IPS-18c (cell line): ENCODE measurements at regions not wholly inside any gene's neighbourhood (a gene's known extent, or its start where the extent isn't known, plus 50 kb on each side); places are given as distances from the start of the nearest gene placed in this dataset.
"Not testable (repeated sequence)": the region's sequence is repeated elsewhere in the genome, so short reads cannot be mapped to it uniquely, and the experiment has no call there.

Experiments
- H3K4me3 ChIP-seq: 2 replicates; pipeline ENCODE4 v1.7.0; 2013; ENCODE audit warnings: low read depth, mild to moderate bottlenecking, low read length, moderate library complexity; ENCODE audit not compliant: insufficient read depth
- H3K9me3 ChIP-seq: one replicate; pipeline ENCODE4 v1.6.1; 2013; ENCODE audit warnings: mild to moderate bottlenecking, low read length, moderate library complexity; ENCODE audit not compliant: control insufficient read depth, insufficient read depth

GRCh38 chr11:112620621-112621394 lies 340.4 kb upstream of the NCAM1 start:
- Histone ChIP-seq H3K4me3 (no peak overlapping the region), H3K9me3 (no peaks in the 10 kb centered on the region)

GRCh38 chr11:112623057-112623456 lies 338.2 kb upstream of the NCAM1 start:
- H3K9me3 ChIP-seq, result no peaks in the 10 kb centered on the region
- H3K4me3 ChIP-seq, result no peak overlapping the region

GRCh38 chr11:112624431-112624830 lies 336.8 kb upstream of the NCAM1 start:
- H3K4me3 ChIP-seq, result no peak overlapping the region

GRCh38 chr11:112624971-112625370 lies 336.2 kb upstream of the NCAM1 start:
- H3K4me3 ChIP-seq, H3K9me3 ChIP-seq: not testable (repeated sequence)

More at GRCh38 chr11:112624431-112624830, 336.8 kb upstream of the NCAM1 start:
- H3K9me3 ChIP-seq, result no peaks in the 10 kb centered on the region

GRCh38 chr11:112625814-112626213 lies 335.4 kb upstream of the NCAM1 start:
- H3K9me3 ChIP-seq, result no peaks in the 10 kb centered on the region
- no peak overlapping the region for H3K4me3 ChIP-seq

- Histone ChIP-seq H3K4me3 (no peak overlapping the region), H3K9me3 (no peaks in the 10 kb centered on the region)
Measured at GRCh38 chr11:112626731-112627130, 334.5 kb upstream of the NCAM1 start.

- no peaks in the 10 kb centered on the region for H3K9me3 ChIP-seq
Measured at GRCh38 chr11:112627588-112628045, 333.6 kb upstream of the NCAM1 start.

GRCh38 chr11:112628676-112629075 lies 332.5 kb upstream of the NCAM1 start:
- Histone ChIP-seq H3K4me3 (no peak overlapping the region), H3K9me3 (no peaks in the 10 kb centered on the region)

More at GRCh38 chr11:112627588-112628045, 333.6 kb upstream of the NCAM1 start:
- no peak overlapping the region for H3K4me3 ChIP-seq

- Histone ChIP-seq H3K9me3 (no peaks in the 10 kb centered on the region), H3K4me3 (no peak overlapping the region)
Measured at GRCh38 chr11:112630496-112630895, 330.7 kb upstream of the NCAM1 start.

- no peaks in the 10 kb centered on the region for H3K9me3 ChIP-seq
- H3K4me3 ChIP-seq, result no peak overlapping the region
Measured at GRCh38 chr11:112631333-112631732, 329.9 kb upstream of the NCAM1 start.

GRCh38 chr11:112632866-112633505 lies 328.2 kb upstream of the NCAM1 start:
- H3K4me3 ChIP-seq, result no peak overlapping the region

GRCh38 chr11:112634551-112634950 lies 326.7 kb upstream of the NCAM1 start:
- no peak overlapping the region for H3K4me3 ChIP-seq
- no peaks in the 10 kb centered on the region for H3K9me3 ChIP-seq

More at GRCh38 chr11:112632866-112633505, 328.2 kb upstream of the NCAM1 start:
- H3K9me3 ChIP-seq, result no peaks in the 10 kb centered on the region

- Histone ChIP-seq H3K9me3 (no peaks in the 10 kb centered on the region), H3K4me3 (no peak overlapping the region)
Measured at GRCh38 chr11:112634995-112635737, 326.1 kb upstream of the NCAM1 start.

GRCh38 chr11:112637076-112637475 lies 324.1 kb upstream of the NCAM1 start:
- Histone ChIP-seq H3K4me3 (no peak overlapping the region), H3K9me3 (no peaks in the 10 kb centered on the region)

GRCh38 chr11:112637876-112638275 lies 323.3 kb upstream of the NCAM1 start:
- Histone ChIP-seq H3K9me3 (no peaks in the 10 kb centered on the region), H3K4me3 (no peak overlapping the region)

GRCh38 chr11:112639469-112639868 lies 321.8 kb upstream of the NCAM1 start:
- Histone ChIP-seq H3K4me3 (no peak overlapping the region), H3K9me3 (no peaks in the 10 kb centered on the region)

- no peak overlapping the region for H3K4me3 ChIP-seq
- no peaks in the 10 kb centered on the region for H3K9me3 ChIP-seq
Measured at GRCh38 chr11:112643416-112643815, 317.8 kb upstream of the NCAM1 start.
